Peyer's patch (tissue), 4 donors: ENCODE measurements at regions not wholly inside any gene's neighbourhood (a gene's known extent, or its start where the extent isn't known, plus 50 kb on each side); places are given as distances from the start of the nearest gene placed in this dataset.

Experiments used
- POLR2A ChIP-seq, 2 donors: fragments of 450-650 bp; IDR thresholded peaks; one replicate each; pipeline ENCODE4 v1.5.1; 2017; ENCODE audit warnings: antibody characterized with exemption in 2 of 2, mild to moderate bottlenecking in 2 of 2, moderate library complexity in 2 of 2
- TF ChIP-seq, protein P1 (sequence below), 6 experiments: fragments of 450-650 bp in 4 of 6; fragments of 200-600 bp in 2 of 6; sonication (generic) in 1 of 6; IDR thresholded peaks; one replicate each; pipeline ENCODE4 v1.5.1; 2017 to 2019; ENCODE audit warnings: antibody characterized with exemption in 6 of 6, mild to moderate bottlenecking in 3 of 6, moderate library complexity in 1 of 6

DNA sequence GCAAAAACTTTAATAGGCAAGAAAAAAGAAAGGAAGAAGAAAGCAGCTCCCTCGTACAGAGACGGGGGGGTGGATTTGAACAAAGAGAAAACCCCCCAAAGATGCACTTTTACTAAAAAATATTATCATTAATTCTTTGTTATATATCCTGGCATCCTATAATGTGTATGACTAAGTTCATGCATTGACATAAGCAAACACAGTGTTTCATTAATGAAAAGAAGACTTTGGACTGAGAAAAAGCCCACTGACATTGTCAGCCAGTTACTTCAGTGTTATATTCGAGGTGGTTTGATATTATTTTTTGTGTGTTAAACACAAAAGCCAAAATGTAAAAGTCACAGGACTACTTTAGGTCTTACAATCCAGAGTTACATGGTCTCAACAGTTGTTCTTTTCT lies 110.1 kb upstream of the DPYD start:
- TF ChIP-seq, protein P1, sequence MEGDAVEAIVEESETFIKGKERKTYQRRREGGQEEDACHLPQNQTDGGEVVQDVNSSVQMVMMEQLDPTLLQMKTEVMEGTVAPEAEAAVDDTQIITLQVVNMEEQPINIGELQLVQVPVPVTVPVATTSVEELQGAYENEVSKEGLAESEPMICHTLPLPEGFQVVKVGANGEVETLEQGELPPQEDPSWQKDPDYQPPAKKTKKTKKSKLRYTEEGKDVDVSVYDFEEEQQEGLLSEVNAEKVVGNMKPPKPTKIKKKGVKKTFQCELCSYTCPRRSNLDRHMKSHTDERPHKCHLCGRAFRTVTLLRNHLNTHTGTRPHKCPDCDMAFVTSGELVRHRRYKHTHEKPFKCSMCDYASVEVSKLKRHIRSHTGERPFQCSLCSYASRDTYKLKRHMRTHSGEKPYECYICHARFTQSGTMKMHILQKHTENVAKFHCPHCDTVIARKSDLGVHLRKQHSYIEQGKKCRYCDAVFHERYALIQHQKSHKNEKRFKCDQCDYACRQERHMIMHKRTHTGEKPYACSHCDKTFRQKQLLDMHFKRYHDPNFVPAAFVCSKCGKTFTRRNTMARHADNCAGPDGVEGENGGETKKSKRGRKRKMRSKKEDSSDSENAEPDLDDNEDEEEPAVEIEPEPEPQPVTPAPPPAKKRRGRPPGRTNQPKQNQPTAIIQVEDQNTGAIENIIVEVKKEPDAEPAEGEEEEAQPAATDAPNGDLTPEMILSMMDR (IDR thresholded peaks at IDR 0.05) = no peak
- no peak for TF ChIP-seq POLR2A (IDR thresholded peaks at IDR 0.05)
